K562 (cell line): ENCODE measurements at regions not wholly inside any gene's neighbourhood (a gene's known extent, or its start where the extent isn't known, plus 50 kb on each side); places are given as distances from the start of the nearest gene placed in this dataset.

Source experiments
- BCLAF1 ChIP-seq, 2 experiments: fragments of 450-650 bp in 1 of 2; IDR thresholded peaks; 2 replicates each; pipeline ENCODE4 v1.6.1; 2011 to 2017; ENCODE audit warnings: low read depth in 2 of 2, antibody characterized with exemption in 1 of 2, borderline replicate concordance in 1 of 2, low read length in 1 of 2, mild to moderate bottlenecking in 1 of 2, mixed read lengths in 1 of 2; ENCODE audit not compliant: control insufficient read depth in 1 of 2
- C11orf30 ChIP-seq: fragments of 450-650 bp; IDR thresholded peaks from 2 replicates; pipeline ENCODE4 v1.6.1; 2016; ENCODE audit warnings: low read depth, mild to moderate bottlenecking
- GABPB1 ChIP-seq: sonication (generic); formaldehyde crosslinking; IDR thresholded peaks from 2 replicates; pipeline ENCODE4 v1.8.0; 2022; ENCODE audit warnings: mild to moderate bottlenecking, missing genetic modification reagents
- NKRF ChIP-seq: fragments of 450-650 bp; IDR thresholded peaks from 2 replicates; pipeline ENCODE4 v1.6.1; 2016; ENCODE audit warnings: borderline replicate concordance
- PCBP1 ChIP-seq: fragments of 200-400 bp; formaldehyde crosslinking; IDR thresholded peaks from 2 replicates; pipeline ENCODE4 v1.6.1; 2018; ENCODE audit warnings: mild to moderate bottlenecking, low read depth, low read length; ENCODE audit not compliant: poor library complexity, severe bottlenecking
- SREBF2 ChIP-seq: sonication (generic); formaldehyde crosslinking; IDR thresholded peaks from 2 replicates; pipeline ENCODE4 v1.4.0; 2020; ENCODE audit warnings: mild to moderate bottlenecking, missing genetic modification reagents
- XRCC4 ChIP-seq: IDR thresholded peaks from one replicate; pipeline ENCODE4 v1.6.1; 2011; ENCODE audit not compliant: insufficient read depth, insufficient read length; ENCODE audit errors: extremely low read depth
- ZNF121 ChIP-seq: sonication (generic); formaldehyde crosslinking; conservative IDR thresholded peaks from 2 replicates; pipeline ENCODE4 v1.8.0; 2022; ENCODE audit warnings: missing genetic modification reagents
- ZNF316 ChIP-seq: fragments of 450-650 bp; IDR thresholded peaks from 2 replicates; pipeline ENCODE4 v1.6.1; 2016

DNA sequence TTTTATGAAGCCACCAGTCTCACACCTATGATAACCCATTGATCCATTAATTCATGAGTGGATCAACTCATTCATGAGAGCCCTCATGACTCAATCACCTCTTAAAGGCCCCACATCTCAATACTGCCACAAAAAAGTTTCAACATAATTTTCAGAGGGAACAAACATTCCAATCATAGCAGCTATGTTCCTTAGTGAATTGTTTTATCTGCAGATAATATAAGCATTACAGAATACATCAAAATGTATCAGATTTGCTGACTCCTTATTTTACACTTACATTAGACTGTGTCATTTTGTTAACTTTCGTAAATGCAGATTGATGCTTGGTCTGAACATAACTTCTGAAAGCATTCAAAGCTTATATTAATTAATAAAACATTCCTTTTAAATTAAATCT lies 155.3 kb upstream of the MBNL1 start (continued):
- no peak for TF ChIP-seq PCBP1
- no peak for TF ChIP-seq XRCC4
- peak; percentile 81 for TF ChIP-seq C11orf30
- no peak for TF ChIP-seq SREBF2
- peak; percentile 89 for TF ChIP-seq ZNF316
- no peak for TF ChIP-seq GABPB1 (CRISPR knock-in tag)
- no peak for TF ChIP-seq BCLAF1 (IDR thresholded peaks at IDR 0.05; ENCODE audit: borderline replicate concordance in 1 of 2, control insufficient read depth in 1 of 2, low read depth in 2 of 2, low read length in 1 of 2)
- no peak for TF ChIP-seq NKRF
- no peak for TF ChIP-seq ZNF121 (CRISPR knock-in tag)
